A549 (cell line): ENCODE measurements at regions not wholly inside any gene's neighbourhood (a gene's known extent, or its start where the extent isn't known, plus 50 kb on each side); places are given as distances from the start of the nearest gene placed in this dataset.

Experiments
- BHLHE40 ChIP-seq: IDR thresholded peaks from 2 replicates; pipeline ENCODE4 v1.6.1; 2012; ENCODE audit warnings: low read depth, low read length, inconsistent platforms
- CTCF ChIP-seq: fragments of >200 bp; sonication (Bioruptor Twin); formaldehyde crosslinking; IDR thresholded peaks from 3 replicates; pipeline ENCODE4 v1.5.1; 2016
- POLR2A ChIP-seq: IDR thresholded peaks from 2 replicates; pipeline ENCODE4 v1.6.1; 2012; ENCODE audit warnings: mild to moderate bottlenecking, low read length
- RFX5 ChIP-seq: fragments of 450-650 bp; IDR thresholded peaks from 2 replicates; pipeline ENCODE4 v1.7.1; 2014; ENCODE audit warnings: antibody characterized with exemption, mild to moderate bottlenecking, moderate library complexity
- SMC3 ChIP-seq: fragments of >200 bp; sonication (Bioruptor Twin); formaldehyde crosslinking; IDR thresholded peaks from 3 replicates; pipeline ENCODE4 v1.6.1; 2018; ENCODE audit warnings: inconsistent platforms
- SREBF2 ChIP-seq: fragments of 450-650 bp; IDR thresholded peaks from 2 replicates; pipeline ENCODE4 v1.6.1; 2014; ENCODE audit warnings: mild to moderate bottlenecking, moderate library complexity
- USF2 ChIP-seq: fragments of 450-650 bp; IDR thresholded peaks from 2 replicates; pipeline ENCODE4 v1.6.1; 2014; ENCODE audit warnings: antibody characterized with exemption
- ZNF302 ChIP-seq: fragments of 250-450 bp; sonication (Bioruptor Pico); IDR thresholded peaks from 2 replicates; pipeline ENCODE4 v1.9.0; 2021; ENCODE audit warnings: inconsistent platforms, mild to moderate bottlenecking, moderate library complexity
- TF ChIP-seq, protein P1 (sequence below): fragments of 200-600 bp; sonication (generic); IDR thresholded peaks from 2 replicates; pipeline ENCODE4 v1.6.1; 2016; ENCODE audit warnings: antibody characterized with exemption, mild to moderate bottlenecking, moderate library complexity

DNA sequence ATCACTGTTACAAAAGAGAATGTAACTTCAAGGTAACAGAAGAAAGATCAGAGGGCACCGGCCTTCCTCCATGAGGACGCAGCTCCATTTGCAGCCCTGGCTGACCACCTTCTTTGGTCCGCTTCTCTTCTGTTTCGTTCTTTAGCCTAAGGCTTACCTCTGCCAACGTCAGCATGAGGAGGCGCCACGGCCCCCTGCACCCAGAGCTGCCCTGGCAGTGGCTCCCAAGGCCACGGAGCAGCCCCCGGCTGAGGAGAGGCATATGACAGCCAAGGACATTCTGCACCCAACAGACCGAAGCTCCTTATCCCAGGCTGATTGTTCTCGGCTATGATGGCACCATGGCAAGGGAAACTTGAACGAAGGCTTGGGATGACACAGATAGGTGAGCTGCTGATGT, 250.3 kb downstream of the TOMM20 start:
- TF ChIP-seq, protein P1, sequence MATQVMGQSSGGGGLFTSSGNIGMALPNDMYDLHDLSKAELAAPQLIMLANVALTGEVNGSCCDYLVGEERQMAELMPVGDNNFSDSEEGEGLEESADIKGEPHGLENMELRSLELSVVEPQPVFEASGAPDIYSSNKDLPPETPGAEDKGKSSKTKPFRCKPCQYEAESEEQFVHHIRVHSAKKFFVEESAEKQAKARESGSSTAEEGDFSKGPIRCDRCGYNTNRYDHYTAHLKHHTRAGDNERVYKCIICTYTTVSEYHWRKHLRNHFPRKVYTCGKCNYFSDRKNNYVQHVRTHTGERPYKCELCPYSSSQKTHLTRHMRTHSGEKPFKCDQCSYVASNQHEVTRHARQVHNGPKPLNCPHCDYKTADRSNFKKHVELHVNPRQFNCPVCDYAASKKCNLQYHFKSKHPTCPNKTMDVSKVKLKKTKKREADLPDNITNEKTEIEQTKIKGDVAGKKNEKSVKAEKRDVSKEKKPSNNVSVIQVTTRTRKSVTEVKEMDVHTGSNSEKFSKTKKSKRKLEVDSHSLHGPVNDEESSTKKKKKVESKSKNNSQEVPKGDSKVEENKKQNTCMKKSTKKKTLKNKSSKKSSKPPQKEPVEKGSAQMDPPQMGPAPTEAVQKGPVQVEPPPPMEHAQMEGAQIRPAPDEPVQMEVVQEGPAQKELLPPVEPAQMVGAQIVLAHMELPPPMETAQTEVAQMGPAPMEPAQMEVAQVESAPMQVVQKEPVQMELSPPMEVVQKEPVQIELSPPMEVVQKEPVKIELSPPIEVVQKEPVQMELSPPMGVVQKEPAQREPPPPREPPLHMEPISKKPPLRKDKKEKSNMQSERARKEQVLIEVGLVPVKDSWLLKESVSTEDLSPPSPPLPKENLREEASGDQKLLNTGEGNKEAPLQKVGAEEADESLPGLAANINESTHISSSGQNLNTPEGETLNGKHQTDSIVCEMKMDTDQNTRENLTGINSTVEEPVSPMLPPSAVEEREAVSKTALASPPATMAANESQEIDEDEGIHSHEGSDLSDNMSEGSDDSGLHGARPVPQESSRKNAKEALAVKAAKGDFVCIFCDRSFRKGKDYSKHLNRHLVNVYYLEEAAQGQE = no peak
- TF ChIP-seq POLR2A (no peak), SMC3 (no peak), CTCF (no peak), BHLHE40 (no peak), RFX5 (no peak), USF2 (no peak), ZNF302 (CRISPR knock-in tag) (no peak), SREBF2 (no peak)
